ENCODE measurements at regions not wholly inside any gene's neighbourhood (a gene's known extent, or its start where the extent isn't known, plus 50 kb on each side); places are given as distances from the start of the nearest gene placed in this dataset.

DNA sequence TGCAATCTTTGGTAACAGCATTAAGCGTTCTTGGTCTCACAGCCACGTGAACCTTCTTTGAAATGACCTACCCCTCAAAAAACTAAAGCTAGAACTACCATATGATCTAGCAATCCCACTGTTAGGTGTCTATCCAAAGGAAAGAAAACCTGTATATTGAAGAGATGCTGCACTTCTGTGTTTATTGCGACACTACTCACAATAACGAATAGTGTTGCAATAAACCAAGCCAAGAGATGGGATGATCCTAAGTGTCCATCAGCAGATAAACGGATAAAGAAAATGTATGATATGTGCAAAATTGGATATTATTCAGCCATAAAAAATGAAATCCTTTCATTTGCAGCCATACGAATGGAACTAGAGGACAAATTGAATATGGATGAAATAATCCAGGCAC is 637.9 kb downstream of the EFNB2 start (continued):
- no peak for TF ChIP-seq EZH2 (IDR thresholded peaks at IDR 0.05)
- no peak for TF ChIP-seq CEBPB (IDR thresholded peaks at IDR 0.05; ENCODE audit: low read depth)
- no peak for TF ChIP-seq YY1 (IDR thresholded peaks at IDR 0.05; ENCODE audit: extremely low read depth, insufficient replicate concordance, low read depth, low read length)

DNA sequence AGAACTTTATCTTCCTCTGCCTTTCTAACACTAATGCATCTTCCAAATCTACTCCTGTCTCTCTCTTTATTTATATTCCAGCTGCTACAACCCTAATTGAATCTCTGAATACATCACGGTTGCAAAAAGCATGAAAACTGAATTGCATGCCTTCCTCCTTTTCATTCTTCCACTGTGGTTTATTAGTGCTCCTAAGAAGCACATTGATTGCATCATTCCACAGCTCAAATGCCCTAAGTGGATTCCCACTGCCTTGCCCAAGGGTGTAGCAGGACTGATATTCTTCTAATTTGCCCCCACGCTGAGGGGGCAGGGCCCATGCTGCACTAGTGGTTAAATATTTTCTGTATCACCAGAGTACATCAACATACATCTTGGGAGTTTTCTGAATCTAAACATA is 640.8 kb downstream of the EFNB2 start:
- no peak for ATAC-seq
- no peak overlapping the region for H3K4me2 ChIP-seq (ENCODE audit: low read length)
- no peak overlapping the region for H3K4me3 ChIP-seq (replicated peaks in 1 of 2; ENCODE audit: low read depth in 1 of 2, low read length in 2 of 2)
- no peak overlapping the region for H3K9ac ChIP-seq (ENCODE audit: low read length)
- CTCF ChIA-PET = no interaction called here
- H3K27me3 ChIP-seq (ENCODE audit: insufficient read depth, low read length) = no peaks in the 10 kb centered on the region
- no peak overlapping the region for H3K27ac ChIP-seq (ENCODE audit: low read depth, low read length)
- no peaks in the 10 kb centered on the region for H4K20me1 ChIP-seq (ENCODE audit: insufficient read depth)
- H3K9me3 ChIP-seq (ENCODE audit: control insufficient read depth in 1 of 2, insufficient read depth in 1 of 2, low read depth in 1 of 2, low read length in 2 of 2) = no peaks in the 10 kb centered on the region
- no peak overlapping the region for H2AFZ ChIP-seq (ENCODE audit: low read depth, low read length, poor library complexity, severe bottlenecking)
- intact Hi-C loops (cut with micrococcal nuclease) = no loop called here
- no peaks in the 10 kb centered on the region for H3K79me2 ChIP-seq (ENCODE audit: insufficient read depth, low read length)
- RAD21 ChIA-PET (ENCODE audit: low non-redundant PET in 1 of 2, low total read pairs in 2 of 2, uncharacterized antibody in 2 of 2, unreplicated experiment in 2 of 2) = no interaction called here
- H3K4me1 ChIP-seq (ENCODE audit: control insufficient read depth in 1 of 2, insufficient read depth in 2 of 2, low read length in 2 of 2) = no peaks in the 10 kb centered on the region
- POLR2A ChIA-PET = no interaction called here
- no peak for DNase-seq (ENCODE audit: low read depth, low spot score)
- TF ChIP-seq CBX3 (IDR thresholded peaks at IDR 0.05; ENCODE audit: low read depth) (no peak), POLR2AphosphoS5 (IDR thresholded peaks at IDR 0.05; ENCODE audit: low read depth, low read length) (no peak), EGR1 (IDR thresholded peaks at IDR 0.05; ENCODE audit: low read depth) (no peak), RAD21 (IDR thresholded peaks at IDR 0.05; ENCODE audit: low read depth) (no peak), YY1 (IDR thresholded peaks at IDR 0.05; ENCODE audit: extremely low read depth, insufficient replicate concordance, low read depth, low read length) (no peak), SRF (IDR thresholded peaks at IDR 0.05; ENCODE audit: low read depth) (no peak), SP1 (IDR thresholded peaks at IDR 0.05; ENCODE audit: low read depth) (no peak), ZNF274 (IDR thresholded peaks at IDR 0.05; ENCODE audit: low read depth, low read length) (no peak), JUND (IDR thresholded peaks at IDR 0.05) (no peak), EZH2phosphoT487 (IDR thresholded peaks at IDR 0.05; ENCODE audit: borderline replicate concordance) (no peak), SIN3A (IDR thresholded peaks at IDR 0.05; ENCODE audit: low read depth) (no peak), TCF7L2 (IDR thresholded peaks at IDR 0.05; ENCODE audit: borderline replicate concordance, extremely low read depth, insufficient read depth, insufficient read length) (no peak), POLR2A (IDR thresholded peaks at IDR 0.05; ENCODE audit: borderline replicate concordance, extremely low read depth, insufficient read depth, insufficient read length) (no peak)
- TF ChIP-seq, protein P1, sequence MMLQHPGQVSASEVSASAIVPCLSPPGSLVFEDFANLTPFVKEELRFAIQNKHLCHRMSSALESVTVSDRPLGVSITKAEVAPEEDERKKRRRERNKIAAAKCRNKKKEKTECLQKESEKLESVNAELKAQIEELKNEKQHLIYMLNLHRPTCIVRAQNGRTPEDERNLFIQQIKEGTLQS (IDR thresholded peaks at IDR 0.05) = no peak
- TF ChIP-seq, protein P2, sequence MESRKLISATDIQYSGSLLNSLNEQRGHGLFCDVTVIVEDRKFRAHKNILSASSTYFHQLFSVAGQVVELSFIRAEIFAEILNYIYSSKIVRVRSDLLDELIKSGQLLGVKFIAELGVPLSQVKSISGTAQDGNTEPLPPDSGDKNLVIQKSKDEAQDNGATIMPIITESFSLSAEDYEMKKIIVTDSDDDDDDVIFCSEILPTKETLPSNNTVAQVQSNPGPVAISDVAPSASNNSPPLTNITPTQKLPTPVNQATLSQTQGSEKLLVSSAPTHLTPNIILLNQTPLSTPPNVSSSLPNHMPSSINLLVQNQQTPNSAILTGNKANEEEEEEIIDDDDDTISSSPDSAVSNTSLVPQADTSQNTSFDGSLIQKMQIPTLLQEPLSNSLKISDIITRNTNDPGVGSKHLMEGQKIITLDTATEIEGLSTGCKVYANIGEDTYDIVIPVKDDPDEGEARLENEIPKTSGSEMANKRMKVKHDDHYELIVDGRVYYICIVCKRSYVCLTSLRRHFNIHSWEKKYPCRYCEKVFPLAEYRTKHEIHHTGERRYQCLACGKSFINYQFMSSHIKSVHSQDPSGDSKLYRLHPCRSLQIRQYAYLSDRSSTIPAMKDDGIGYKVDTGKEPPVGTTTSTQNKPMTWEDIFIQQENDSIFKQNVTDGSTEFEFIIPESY (IDR thresholded peaks at IDR 0.05; ENCODE audit: extremely low read depth, insufficient replicate concordance, low read length) = no peak
- TF ChIP-seq, protein P3, sequence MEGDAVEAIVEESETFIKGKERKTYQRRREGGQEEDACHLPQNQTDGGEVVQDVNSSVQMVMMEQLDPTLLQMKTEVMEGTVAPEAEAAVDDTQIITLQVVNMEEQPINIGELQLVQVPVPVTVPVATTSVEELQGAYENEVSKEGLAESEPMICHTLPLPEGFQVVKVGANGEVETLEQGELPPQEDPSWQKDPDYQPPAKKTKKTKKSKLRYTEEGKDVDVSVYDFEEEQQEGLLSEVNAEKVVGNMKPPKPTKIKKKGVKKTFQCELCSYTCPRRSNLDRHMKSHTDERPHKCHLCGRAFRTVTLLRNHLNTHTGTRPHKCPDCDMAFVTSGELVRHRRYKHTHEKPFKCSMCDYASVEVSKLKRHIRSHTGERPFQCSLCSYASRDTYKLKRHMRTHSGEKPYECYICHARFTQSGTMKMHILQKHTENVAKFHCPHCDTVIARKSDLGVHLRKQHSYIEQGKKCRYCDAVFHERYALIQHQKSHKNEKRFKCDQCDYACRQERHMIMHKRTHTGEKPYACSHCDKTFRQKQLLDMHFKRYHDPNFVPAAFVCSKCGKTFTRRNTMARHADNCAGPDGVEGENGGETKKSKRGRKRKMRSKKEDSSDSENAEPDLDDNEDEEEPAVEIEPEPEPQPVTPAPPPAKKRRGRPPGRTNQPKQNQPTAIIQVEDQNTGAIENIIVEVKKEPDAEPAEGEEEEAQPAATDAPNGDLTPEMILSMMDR (IDR thresholded peaks at IDR 0.05 in 2 of 3, conservative IDR thresholded peaks at IDR 0.05 in 1 of 3; ENCODE audit: borderline replicate concordance in 1 of 3, insufficient read depth in 1 of 3, low read depth in 2 of 3, low read length in 2 of 3) = no peak
- BruUV-seq (replicated peaks) = no TSS peak
- no peaks in the 10 kb centered on the region; the same call in 1 of the 2 replicates for H3K9me2 ChIP-seq (ENCODE audit: insufficient read depth)
- no peaks in the 10 kb centered on the region for H3K36me3 ChIP-seq (ENCODE audit: control insufficient read depth in 1 of 2, insufficient read depth in 2 of 2, low read length in 2 of 2)

Measured in HCT116 (cell line).